GM19467 (cell line): ENCODE measurements at regions not wholly inside any gene's neighbourhood (a gene's known extent, or its start where the extent isn't known, plus 50 kb on each side); places are given as distances from the start of the nearest gene placed in this dataset.

ENCODE experiments used
- ATAC-seq: cut with Tn5 transposase; IDR thresholded peaks from one replicate; pipeline ENCODE4 v1.9.1; 2021; ENCODE audit warnings: mild to moderate bottlenecking, moderate library complexity; ENCODE audit not compliant: unreplicated experiment

DNA sequence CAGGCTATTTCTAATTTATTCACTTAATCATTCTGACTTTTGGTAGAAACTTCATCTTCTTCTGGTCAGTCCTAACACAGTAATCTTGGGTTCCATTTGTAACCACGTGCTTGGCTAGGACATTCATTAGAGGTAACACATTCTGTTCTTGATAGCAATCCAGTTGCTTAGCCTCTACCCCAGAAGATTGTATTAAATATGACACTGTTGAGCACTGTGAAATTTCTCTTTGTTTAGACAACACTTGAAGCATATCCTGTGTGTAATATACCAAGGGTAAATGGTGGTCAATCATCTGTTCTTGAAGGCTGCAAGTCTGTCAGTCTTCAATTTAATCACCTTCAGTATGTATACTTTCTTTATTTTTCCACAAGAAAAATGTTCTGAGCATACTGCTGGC is 523.0 kb downstream of the ANKRD50 start:
- ATAC-seq: no peak

DNA sequence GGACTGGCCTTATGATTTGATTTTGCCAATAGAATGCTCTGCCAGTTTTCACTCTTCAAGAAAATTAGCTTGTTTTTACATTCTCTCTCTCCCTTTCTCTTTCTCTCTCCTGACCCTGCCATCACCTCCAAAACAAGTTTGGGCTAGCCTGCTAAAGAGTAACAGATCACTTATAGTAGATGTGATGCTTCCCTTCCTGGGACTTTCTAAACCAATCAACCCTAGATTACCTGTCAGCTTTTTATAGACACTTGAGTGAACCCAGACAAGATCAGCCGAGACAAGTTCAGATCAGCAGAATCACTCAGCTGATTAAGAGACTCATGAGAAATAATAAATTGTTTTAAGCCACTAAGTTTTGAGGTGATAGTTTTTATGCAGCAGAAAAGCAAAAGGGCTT is 521.2 kb downstream of the ANKRD50 start:
- ATAC-seq: no peak

DNA sequence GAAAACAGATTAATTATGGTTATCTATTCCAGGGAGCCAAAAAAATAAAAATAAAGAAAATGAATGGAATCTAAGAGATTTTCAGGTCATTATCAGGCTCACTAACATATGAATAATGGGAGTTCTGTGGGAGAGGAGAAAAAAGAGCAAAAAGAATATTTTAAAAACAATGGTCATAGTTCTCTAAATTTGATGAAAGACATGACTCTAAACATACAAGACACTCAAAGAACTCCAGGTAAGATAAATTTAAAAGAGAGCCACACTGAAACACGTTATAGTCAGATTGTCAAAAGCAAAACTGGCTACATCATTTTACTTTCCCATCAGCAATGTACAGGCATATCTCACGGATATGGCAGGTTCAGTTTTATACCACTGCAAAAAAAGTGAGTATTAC is 520.0 kb downstream of the ANKRD50 start:
- ATAC-seq: no peak

DNA sequence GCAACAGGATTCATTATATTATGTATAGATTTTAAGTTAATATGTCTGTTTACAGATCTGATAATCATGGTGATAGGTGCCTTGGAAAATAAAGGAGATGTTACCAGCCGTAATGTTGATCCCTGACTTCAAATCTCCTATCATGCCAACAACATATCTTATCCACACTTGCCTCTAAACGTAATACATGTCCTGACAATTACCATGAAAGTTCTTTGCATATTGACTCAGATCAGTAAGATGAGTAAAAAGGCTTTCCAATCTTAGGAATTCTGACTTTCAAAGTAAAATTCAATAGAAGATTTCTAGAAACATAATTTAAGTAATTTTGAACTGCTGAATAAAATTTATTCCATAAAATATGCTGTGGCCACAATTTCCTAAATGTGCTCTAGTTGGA is 513.3 kb downstream of the ANKRD50 start:
- no peak for ATAC-seq

DNA sequence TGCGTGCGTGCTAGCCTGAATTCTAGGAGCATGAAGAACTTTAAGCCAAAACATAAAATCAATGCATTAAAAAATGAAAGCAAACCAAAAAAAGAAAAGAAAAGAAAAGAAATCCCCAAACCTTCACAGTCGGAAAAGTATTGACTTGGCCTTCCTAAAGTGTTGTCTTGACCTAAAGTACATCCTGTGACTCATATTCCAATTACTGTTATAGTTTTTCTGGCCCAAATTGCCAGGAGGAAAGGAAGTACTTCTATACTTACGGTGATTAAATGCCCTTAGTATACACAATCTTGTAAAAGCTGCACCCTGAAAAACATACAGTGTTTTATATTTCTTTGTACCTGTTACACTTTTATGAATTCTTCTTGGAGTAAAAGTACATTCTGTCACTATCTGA is 512.8 kb downstream of the ANKRD50 start:
- ATAC-seq: no peak

DNA sequence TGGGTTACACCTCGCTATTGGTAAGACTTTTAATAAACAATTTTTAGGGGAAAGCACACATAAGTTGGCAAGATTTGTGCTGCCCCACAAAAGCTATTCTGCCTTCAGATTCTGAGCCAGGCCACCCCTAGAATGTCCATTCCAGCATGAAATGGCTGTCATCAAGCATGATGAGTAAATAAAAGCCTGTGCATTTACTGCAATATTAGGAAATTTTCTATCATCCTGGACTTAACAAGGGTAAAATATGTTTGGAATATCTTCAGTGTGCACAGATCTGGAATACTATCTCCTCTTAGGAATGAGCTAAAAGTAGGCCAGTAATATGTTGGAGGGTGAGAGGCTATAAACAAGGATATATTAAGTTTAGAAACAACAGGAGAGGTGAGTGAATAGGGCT is 510.9 kb downstream of the ANKRD50 start:
- ATAC-seq: no peak

DNA sequence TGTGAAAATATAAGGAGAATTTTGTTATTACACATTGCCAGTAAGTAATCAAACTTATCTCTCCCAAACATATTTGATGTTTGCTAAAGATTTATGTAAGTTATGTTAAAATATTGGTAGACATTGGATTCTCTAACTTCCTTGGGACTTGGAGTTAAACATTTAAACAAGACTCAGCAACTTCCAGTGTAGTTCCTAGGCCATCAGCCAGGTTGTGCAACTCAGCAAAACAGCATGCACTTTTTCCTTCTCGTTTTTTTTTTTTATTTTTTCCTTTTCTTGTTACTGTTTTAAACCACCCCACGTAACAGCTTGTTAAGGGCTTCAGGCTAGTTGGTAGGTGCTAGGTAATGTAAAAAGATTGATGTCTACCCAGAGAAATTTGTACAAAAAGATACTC is 510.4 kb downstream of the ANKRD50 start:
- ATAC-seq: no peak

DNA sequence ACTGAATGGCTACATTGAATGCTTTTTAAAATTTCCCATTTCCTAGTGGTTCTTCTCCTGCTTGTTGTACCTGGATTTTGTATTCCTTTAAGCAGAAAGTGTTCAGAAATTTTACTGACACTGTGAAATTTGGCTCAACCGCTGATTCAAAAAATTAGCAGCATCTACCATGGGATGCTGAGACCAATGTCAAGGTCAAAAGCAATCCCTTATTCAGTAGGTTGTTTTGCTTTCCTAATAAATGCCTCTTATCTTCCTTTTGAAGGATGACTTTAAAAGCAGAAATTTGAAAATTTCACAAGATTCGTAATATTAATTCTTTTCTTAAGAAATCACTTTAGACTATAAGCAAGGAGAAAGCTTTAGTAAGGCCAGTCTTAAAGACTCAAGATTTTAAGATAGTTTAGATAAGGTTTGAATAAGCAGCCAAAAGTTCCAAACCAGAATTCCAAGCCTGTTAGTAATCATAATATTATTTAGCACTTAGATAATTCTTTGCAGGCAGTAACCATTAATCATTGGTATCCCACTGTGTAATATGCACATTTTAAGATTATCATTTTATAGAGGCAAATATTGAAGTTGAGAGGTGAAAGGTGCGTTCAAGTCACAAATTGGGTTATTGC is 508.8 kb downstream of the ANKRD50 start:
- ATAC-seq: no peak

DNA sequence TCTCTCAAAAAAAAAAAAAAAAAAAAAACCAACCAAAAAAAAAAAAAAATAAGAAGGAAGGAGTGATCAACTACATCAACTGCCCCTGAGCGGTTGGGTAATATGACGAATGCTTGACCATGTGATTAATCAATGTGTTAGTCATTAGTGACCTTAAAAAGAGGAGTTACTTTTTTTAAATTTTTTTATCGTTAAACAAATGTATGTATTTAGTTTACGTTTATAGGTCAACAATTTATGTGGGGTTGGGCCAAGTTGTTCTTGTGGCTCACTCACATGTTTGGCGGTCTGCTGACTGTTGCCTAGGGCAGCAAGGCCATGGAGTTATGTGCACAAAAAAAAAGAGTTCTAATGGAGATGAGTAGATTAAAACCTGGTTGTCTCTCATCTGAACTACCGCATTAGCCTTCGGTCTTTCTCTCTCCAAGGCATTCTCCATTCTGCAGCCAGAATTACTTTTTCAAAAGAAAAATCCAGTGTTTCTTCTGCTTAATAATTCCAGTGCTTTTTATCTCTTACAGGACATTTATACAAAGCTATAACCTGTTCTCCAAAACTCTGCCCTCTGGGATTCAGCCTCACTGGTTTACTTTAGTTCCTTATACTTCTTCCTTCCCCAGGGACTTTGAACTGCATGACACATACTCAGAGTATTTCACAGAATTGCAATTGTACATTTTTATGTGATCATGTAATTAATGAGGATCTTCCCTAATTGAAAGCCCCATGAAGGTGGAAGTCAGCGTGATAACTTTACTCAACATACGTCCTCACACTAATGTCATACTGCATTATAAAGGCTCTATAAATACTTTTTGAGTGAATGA is 505.5 kb downstream of the ANKRD50 start:
- ATAC-seq: no peak

DNA sequence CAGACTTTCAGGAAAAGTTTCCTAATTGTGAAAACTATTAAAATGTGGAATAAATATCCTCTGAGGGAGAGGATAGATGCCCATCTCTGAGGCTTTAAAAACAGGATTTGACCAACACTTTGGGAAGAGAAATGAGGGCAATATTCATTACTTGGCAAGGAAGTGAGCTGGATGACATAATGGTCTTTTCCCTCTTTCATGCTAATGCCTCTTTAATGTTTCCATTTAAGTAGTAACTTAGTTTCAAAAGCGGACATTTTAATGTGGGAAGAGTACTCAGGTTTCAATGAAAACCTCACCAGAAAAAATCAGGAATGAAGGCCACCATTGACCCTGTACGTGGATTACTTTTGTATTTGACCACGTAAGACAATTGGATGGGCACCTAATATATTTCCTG is 503.3 kb downstream of the ANKRD50 start:
- no peak for ATAC-seq

DNA sequence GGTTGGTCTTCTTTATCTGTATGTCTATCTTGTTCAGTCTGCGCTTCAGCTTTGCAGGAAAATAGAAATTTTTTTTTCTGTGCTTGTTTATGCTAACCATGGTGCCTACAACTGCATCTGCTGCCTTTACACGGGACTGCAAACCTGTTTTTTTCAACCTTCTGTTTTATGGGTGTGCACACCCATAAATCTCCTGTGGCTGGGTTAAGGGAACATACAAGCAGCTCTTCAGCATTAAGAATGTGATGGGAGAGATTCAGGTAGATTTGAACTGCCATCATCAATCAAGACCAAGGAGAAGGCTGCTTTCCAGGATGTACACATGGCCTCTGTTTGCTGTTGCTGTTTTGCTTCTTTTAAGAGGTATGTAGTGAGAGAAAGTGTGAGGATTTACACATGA is 502.9 kb downstream of the ANKRD50 start:
- ATAC-seq: no peak

DNA sequence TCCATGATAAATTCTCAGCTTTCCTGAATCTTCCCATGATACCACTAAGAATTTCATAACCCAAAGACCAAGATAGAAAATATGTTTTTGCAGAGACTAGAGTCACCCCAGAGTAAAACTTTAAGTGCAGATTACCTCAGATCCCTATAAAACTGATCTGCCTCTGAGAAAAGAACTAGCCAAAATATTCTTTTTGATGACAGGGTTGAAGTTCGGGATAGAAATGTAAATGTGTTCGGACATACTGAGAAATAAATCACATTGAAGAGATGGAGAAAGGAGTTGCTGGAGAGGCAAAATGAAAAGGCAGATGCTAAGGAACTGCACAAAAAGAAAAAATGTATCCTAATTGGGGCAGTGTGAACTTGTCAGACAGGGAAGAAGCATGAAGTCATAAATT is 501.8 kb downstream of the ANKRD50 start:
- ATAC-seq: no peak

DNA sequence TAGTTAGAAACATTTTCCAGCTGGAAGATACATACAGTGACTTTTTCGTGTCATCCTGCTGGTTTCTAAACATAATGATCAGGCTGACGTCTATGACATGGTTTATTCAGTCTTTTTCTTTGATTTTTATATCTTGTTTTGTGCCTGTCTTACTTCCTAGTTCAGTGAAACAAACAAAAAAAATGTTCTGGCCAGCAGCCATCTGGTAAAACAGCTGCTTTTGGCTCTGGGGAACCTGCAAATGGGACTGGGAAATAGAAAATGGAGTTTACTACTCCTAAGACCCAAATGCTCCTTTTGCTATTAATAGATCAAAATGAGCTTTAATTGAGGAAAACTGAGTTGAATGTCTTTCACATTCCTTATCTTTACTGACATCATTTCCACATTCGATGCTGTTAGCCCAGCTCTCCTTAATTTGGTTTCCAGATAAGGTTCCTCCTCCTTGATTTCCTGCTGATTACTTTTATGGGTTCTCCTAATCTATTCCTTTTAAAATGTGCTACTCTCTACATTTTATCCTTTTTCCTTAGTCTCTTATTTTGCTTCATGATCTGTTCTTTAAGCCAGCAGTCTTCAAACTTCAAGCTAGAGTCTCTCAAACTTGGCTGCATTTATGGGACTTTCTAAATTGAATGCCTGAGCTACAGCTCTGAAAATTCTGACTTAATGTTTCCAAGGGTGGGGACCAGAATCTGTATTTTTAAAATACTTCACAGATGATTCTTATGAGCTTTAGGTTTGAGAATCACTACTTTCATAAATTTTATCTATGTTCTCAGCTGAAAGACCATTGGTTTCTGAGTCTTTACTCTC is 499.5 kb downstream of the ANKRD50 start:
- no peak for ATAC-seq

DNA sequence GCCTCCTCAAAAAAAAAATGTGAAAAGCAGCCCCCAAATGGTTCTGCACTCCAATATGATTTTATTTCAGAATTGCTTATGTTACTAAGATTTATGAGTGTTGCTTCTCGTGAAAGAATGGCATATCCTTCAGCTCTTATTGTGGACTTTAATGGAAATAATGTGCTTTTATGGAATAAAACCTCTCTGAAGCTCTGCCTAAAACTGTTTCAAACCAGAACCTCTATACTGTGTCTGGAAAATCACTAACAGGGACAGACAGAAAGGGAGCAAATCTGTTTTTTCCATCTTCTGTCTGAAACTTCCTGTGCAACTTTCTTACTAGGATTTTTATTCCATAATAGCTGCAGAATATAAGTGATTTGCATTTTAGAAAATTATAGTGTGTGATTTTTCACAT is 493.1 kb downstream of the ANKRD50 start:
- no peak for ATAC-seq

DNA sequence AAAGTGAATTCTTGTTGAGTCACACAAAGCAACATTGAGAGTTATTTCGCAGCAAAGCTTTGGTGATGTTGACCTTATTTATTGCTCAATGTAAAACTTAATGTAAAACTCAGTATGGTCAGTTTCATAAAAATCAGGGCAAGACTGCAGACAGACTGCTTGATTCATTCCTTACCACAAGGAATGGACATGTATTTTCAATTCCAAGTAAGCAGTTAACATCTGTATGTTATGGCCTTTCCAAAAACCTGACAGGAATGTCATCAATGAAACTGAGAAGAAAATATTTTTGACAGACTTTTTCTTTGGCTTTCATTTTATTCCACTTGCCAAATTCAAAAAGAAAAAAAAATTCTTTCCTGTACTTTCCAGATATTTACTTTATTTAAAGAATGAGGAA is 488.3 kb downstream of the ANKRD50 start:
- no peak for ATAC-seq

DNA sequence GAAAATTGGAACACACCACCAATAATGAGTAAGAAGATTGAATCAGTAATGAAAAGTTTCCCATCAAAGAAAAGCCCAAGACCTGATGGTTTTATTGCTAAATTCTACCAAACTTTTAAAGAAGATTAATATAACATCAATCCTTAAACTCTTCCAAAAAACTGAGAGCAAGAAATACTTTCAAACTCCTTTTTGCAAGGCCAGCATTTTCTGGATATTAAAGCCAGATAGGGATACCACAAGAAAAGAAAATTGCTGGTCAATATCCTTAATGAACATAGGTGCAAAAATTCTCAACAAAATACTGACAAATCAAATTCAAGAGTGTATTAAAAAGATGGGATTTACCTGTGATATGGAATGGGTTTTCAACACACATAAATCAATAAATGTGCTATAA is 484.6 kb downstream of the ANKRD50 start:
- ATAC-seq: no peak

DNA sequence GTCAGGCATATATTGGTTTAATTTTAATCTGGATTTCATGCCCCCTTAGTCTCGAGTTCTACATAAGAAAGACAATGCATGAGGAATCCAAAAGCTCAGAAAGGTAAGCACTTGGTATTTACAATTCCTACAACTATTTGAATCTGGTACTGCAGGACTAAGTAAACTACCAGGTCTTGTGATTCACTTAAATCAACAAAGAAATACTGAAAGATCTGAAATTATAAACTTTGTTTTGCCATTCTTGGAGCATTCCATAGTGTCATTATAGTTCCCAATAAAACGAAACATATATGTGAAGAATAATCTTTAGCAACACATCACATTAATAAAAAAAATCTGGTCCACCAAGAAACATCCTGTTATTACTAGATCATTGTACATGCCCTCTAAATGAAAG is 482.3 kb downstream of the ANKRD50 start:
- ATAC-seq: no peak

DNA sequence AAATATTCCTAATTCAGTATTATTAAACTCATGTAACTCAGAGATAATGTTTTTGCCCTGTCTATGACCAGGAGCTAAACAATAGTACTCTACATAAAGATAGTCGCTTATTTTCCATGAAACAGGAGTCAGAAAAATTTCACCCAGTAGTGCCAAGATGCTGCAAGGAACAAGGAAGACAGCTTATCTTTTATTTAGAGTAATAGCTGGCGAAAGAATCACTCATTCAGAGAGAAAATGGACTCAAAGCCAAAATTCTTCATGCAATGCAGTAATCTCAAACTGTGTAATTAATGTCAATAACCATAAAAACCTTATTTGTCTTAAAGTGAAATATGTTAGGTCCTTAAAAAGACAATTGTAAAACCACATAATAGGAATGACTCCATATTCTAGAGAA is 477.8 kb downstream of the ANKRD50 start:
- ATAC-seq: no peak

DNA sequence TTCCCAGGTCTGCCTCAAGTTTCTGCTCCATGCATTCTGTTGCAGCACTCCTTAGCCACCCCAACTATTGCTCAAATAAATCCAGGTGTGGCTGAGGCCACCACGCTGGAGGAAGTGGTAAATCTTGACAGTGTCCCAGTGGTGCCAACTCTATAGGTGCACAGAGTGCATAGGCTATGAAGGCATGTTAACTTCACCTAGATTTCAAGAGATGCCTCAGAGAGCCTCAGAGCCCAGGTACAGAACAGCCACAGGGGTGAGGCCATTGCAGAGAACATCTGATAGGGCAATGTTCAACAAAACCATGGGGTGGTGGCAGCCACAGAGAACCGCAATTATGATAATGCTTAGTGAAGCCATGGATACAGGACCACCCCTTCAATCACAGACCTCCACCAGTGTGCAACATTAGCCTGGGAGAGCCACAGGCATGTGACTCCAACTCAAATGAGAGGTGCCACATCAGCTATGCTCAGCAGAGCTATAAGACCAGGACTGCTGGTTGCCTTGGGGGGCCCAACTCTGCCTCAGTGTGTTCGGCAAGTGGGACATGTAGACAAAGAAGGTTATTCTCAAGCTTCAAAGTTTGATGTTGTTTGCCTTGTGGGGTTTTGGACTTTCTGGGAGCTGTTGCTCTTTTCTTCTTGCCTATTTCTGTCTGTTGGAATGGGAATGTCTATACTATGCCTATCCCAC is 468.7 kb downstream of the ANKRD50 start:
- no peak for ATAC-seq

DNA sequence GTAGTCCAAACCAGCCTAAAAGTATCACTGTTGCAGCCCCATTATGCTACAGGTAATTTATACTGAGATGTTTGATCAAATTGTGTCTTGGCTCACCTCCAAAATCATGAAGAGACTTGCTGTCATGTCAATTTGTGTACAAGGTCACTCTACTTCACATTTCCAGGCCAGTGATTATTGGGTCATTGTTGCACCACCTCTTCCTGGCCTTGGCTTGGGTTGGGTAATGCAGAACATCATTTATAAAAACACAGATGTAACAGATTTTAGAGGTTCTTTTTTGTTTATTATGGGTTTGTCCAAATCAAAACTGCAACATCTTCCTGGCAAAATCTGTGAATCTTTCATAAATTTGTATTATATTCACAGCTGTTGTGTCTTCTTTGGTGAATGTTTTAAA is 459.5 kb downstream of the ANKRD50 start:
- no peak for ATAC-seq
